ENCODE measurements at regions not wholly inside any gene's neighbourhood (a gene's known extent, or its start where the extent isn't known, plus 50 kb on each side); places are given as distances from the start of the nearest gene placed in this dataset.

DNA sequence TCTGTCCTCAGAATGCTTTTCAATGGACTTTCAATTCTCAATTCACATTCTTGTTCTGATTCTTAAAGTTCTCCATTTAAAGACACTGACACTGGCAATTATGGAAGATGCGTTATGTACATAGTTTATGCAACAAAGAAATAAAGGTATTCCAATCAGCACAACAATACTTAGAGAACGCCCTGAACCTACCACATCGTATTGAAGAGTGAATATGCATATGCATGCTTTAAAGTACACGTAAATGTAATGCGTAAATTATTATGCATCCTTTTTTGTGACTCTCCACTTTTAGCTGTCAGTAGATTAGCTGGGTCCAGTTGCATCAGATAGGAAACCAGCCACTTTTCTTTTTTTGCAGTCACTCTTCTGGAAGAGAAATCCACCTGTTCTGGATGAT lies 83.5 kb downstream of the RBM43 start:
- TF ChIP-seq, protein P1, sequence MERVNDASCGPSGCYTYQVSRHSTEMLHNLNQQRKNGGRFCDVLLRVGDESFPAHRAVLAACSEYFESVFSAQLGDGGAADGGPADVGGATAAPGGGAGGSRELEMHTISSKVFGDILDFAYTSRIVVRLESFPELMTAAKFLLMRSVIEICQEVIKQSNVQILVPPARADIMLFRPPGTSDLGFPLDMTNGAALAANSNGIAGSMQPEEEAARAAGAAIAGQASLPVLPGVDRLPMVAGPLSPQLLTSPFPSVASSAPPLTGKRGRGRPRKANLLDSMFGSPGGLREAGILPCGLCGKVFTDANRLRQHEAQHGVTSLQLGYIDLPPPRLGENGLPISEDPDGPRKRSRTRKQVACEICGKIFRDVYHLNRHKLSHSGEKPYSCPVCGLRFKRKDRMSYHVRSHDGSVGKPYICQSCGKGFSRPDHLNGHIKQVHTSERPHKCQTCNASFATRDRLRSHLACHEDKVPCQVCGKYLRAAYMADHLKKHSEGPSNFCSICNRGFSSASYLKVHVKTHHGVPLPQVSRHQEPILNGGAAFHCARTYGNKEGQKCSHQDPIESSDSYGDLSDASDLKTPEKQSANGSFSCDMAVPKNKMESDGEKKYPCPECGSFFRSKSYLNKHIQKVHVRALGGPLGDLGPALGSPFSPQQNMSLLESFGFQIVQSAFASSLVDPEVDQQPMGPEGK (CRISPR knock-in tag; IDR thresholded peaks at IDR 0.05; ENCODE audit: borderline replicate concordance), result no peak
- no peak for TF ChIP-seq ZNF70 (CRISPR knock-in tag; IDR thresholded peaks at IDR 0.05)
- no peak for TF ChIP-seq ESRRG (CRISPR knock-in tag; IDR thresholded peaks at IDR 0.05)
- TF ChIP-seq ARNTL (CRISPR knock-in tag; IDR thresholded peaks at IDR 0.05; ENCODE audit: borderline replicate concordance, low read depth), result no peak
- no peak for TF ChIP-seq OSR1 (CRISPR knock-in tag; IDR thresholded peaks at IDR 0.05)
- no peak for TF ChIP-seq GLIS3 (CRISPR knock-in tag; IDR thresholded peaks at IDR 0.05)
- no peak for TF ChIP-seq ZFP3 (CRISPR knock-in tag; IDR thresholded peaks at IDR 0.05)
